ENCODE measurements at regions not wholly inside any gene's neighbourhood (a gene's known extent, or its start where the extent isn't known, plus 50 kb on each side); places are given as distances from the start of the nearest gene placed in this dataset.

GRCh38 chr15:38648121-38648843 is 83.7 kb upstream of the RASGRP1 start:
- DNase-seq, result no peak

GRCh38 chr15:38650384-38650783 is 85.8 kb upstream of the RASGRP1 start:
- DNase-seq, result no peak

GRCh38 chr15:38650936-38651327 is 86.3 kb upstream of the RASGRP1 start:
- no peak for DNase-seq

- no peak for DNase-seq
Measured at GRCh38 chr15:38651328-38652038, 86.9 kb upstream of the RASGRP1 start.

- DNase-seq, result no peak
Measured at GRCh38 chr15:38652183-38652794, 87.7 kb upstream of the RASGRP1 start.

GRCh38 chr15:38652998-38653397 is 88.4 kb upstream of the RASGRP1 start:
- DNase-seq, result no peak

GRCh38 chr15:38658431-38658830 is 93.8 kb upstream of the RASGRP1 start:
- no peak for DNase-seq

- DNase-seq, result no peak
Measured at GRCh38 chr15:38660738-38661137, 96.1 kb upstream of the RASGRP1 start.

- DNase-seq, result no peak
Measured at GRCh38 chr15:38662033-38662802, 97.6 kb upstream of the RASGRP1 start.

GRCh38 chr15:38662805-38663204 is 98.2 kb upstream of the RASGRP1 start:
- DNase-seq, result no peak

- no peak for DNase-seq
Measured at GRCh38 chr15:38665586-38666305, 101.1 kb upstream of the RASGRP1 start.

GRCh38 chr15:38666865-38667510 is 102.4 kb upstream of the RASGRP1 start:
- DNase-seq, result no peak

GRCh38 chr15:38667890-38668850 is 103.6 kb upstream of the RASGRP1 start:
- DNase-seq, result no peak

GRCh38 chr15:38668898-38669391 is 104.3 kb upstream of the RASGRP1 start:
- no peak for DNase-seq

- no peak for DNase-seq
Measured at GRCh38 chr15:38670128-38671005, 105.8 kb upstream of the RASGRP1 start.

- DNase-seq, result no peak
Measured at GRCh38 chr15:38671006-38671387, 106.4 kb upstream of the RASGRP1 start.

GRCh38 chr15:38671675-38672254 is 107.2 kb upstream of the RASGRP1 start:
- no peak for DNase-seq

- no peak for DNase-seq
Measured at GRCh38 chr15:38672273-38672672, 107.7 kb upstream of the RASGRP1 start.
